H1 (cell line): ENCODE measurements at regions not wholly inside any gene's neighbourhood (a gene's known extent, or its start where the extent isn't known, plus 50 kb on each side); places are given as distances from the start of the nearest gene placed in this dataset.

ENCODE experiments used
- CTCF ChIA-PET: fragments of 300-600 bp; sonication (Branson Sonifier 250); formaldehyde crosslinking; loops from one replicate; lab custom pipeline; 2021; ENCODE audit not compliant: partially characterized antibody; lab: Charles Lee
- POLR2A ChIA-PET: fragments of 300-600 bp; sonication (Branson Sonifier 250); formaldehyde crosslinking; loops from one replicate; lab custom pipeline; 2021; ENCODE audit warnings: inconsistent platforms; ENCODE audit not compliant: partially characterized antibody; lab: Charles Lee
- DNase-seq, 2 experiments: peaks; one replicate each; pipeline versions ENCODE4 v3.0.0 to v3.0.0-alpha.2; 2010 to 2022; ENCODE audit warnings: low spot score in 2 of 2, low read depth in 1 of 2, mixed read lengths in 1 of 2
- FAIRE-seq: peaks from 2 replicates; lab custom pipeline; 2011; peaks lifted over from hg19 to GRCh38; lab: Jason Lieb, UNC
- H2AFZ ChIP-seq: 2 replicates; pipeline ENCODE4 v1.8.1; 2012; ENCODE audit warnings: low read length, inconsistent platforms
- H2AK5ac ChIP-seq: 2 replicates; pipeline ENCODE4 v1.6.1; 2013; ENCODE audit warnings: low read depth, low read length
- H2BK120ac ChIP-seq: replicated peaks from 2 replicates; pipeline ENCODE3; 2013; ENCODE audit warnings: low read depth, low read length, inconsistent platforms
- H2BK12ac ChIP-seq: 2 replicates; pipeline ENCODE4 v1.6.1; 2013; ENCODE audit warnings: low read depth, low read length
- H2BK15ac ChIP-seq: 2 replicates; pipeline ENCODE4 v1.6.1; 2013; ENCODE audit warnings: low read length
- H2BK20ac ChIP-seq: 2 replicates; pipeline ENCODE4 v1.6.1; 2013; ENCODE audit warnings: low read length
- H2BK5ac ChIP-seq: 2 replicates; pipeline ENCODE4 v1.6.1; 2013; ENCODE audit warnings: low read depth, low read length
- H3K14ac ChIP-seq: 2 replicates; pipeline ENCODE4 v1.6.1; 2013; ENCODE audit warnings: inconsistent platforms; ENCODE audit not compliant: insufficient read length
- H3K18ac ChIP-seq: 2 replicates; pipeline ENCODE4 v1.6.1; 2013; ENCODE audit warnings: low read length; ENCODE audit errors: extremely low read depth
- H3K23ac ChIP-seq: 2 replicates; pipeline ENCODE4 v1.6.1; 2013; ENCODE audit warnings: inconsistent platforms; ENCODE audit not compliant: insufficient read length
- H3K23me2 ChIP-seq: 2 replicates; pipeline ENCODE4 v1.6.1; 2013; ENCODE audit warnings: low read depth, low read length
- H3K27ac ChIP-seq: 2 replicates; pipeline ENCODE4 v1.6.1; 2011; ENCODE audit warnings: low read depth, low read length, inconsistent platforms
- H3K27me3 ChIP-seq, 4 experiments: replicated peaks in 1 of 4; 1 replicate in 1 of 4; 2 replicates in 3 of 4; pipeline versions ENCODE4 v1.6.1 to v1.8.1; 2011 to 2013; ENCODE audit warnings: low read length in 3 of 4, mild to moderate bottlenecking in 3 of 4, inconsistent platforms in 2 of 4, mixed read lengths in 2 of 4, moderate library complexity in 1 of 4; ENCODE audit not compliant: control insufficient read depth in 3 of 4, insufficient read depth in 3 of 4; ENCODE audit errors: extremely low read depth in 1 of 4
- H3K36me3 ChIP-seq, 4 experiments: 2 replicates each; pipeline versions ENCODE4 v1.6.1 to v1.8.1; 2011 to 2013; ENCODE audit warnings: mild to moderate bottlenecking in 4 of 4, low read length in 3 of 4, moderate library complexity in 2 of 4, control low read depth in 1 of 4, inconsistent platforms in 1 of 4; ENCODE audit not compliant: insufficient read depth in 4 of 4, control insufficient read depth in 2 of 4
- H3K4ac ChIP-seq: replicated peaks from 2 replicates; pipeline ENCODE3; 2013; ENCODE audit warnings: low read length, low read depth, mixed read lengths, inconsistent platforms; ENCODE audit not compliant: insufficient read length
- H3K4me1 ChIP-seq, 4 experiments: replicated peaks in 1 of 4; 1 replicate in 1 of 4; 2 replicates in 3 of 4; pipeline versions ENCODE4 v1.6.1 to v1.8.1; 2011 to 2013; ENCODE audit warnings: low read length in 3 of 4, inconsistent platforms in 2 of 4, mixed read lengths in 1 of 4; ENCODE audit not compliant: insufficient read depth in 4 of 4, control insufficient read depth in 3 of 4
- H3K4me2 ChIP-seq, 2 experiments: 2 replicates each; pipeline versions ENCODE4 v1.6.1 to v1.8.1; 2011 to 2013; ENCODE audit warnings: low read depth in 2 of 2, low read length in 2 of 2, control low read depth in 1 of 2, inconsistent platforms in 1 of 2, mild to moderate bottlenecking in 1 of 2; ENCODE audit not compliant: insufficient read depth in 1 of 2
- H3K4me3 ChIP-seq, 4 experiments: fragments of 200-600, 300-600 bp in 1 of 4; sonication (generic), shearing (Covaris generic), sonication (Bioruptor Twin) in 1 of 4; 2 replicates each; pipeline versions ENCODE4 v1.5.1 to v1.8.1; 2011 to 2016; ENCODE audit warnings: low read length in 4 of 4, low read depth in 3 of 4, control low read depth in 2 of 4, inconsistent platforms in 2 of 4, mild to moderate bottlenecking in 2 of 4, mixed read lengths in 1 of 4, moderate library complexity in 1 of 4; ENCODE audit not compliant: insufficient read depth in 2 of 4; ENCODE audit errors: extremely low read depth in 1 of 4
- H3K56ac ChIP-seq: replicated peaks from 2 replicates; pipeline ENCODE3; 2013; ENCODE audit warnings: low read depth, mild to moderate bottlenecking, mixed read lengths, low read length, inconsistent platforms; ENCODE audit not compliant: insufficient read length
- H3K79me1 ChIP-seq: 2 replicates; pipeline ENCODE4 v1.6.1; 2013; ENCODE audit warnings: low read depth, low read length, control low read depth
- H3K79me2 ChIP-seq, 2 experiments: 2 replicates each; pipeline versions ENCODE4 v1.6.1 to v1.8.1; 2012 to 2013; ENCODE audit warnings: low read length in 2 of 2, mild to moderate bottlenecking in 2 of 2, inconsistent platforms in 1 of 2; ENCODE audit not compliant: insufficient read depth in 2 of 2, control insufficient read depth in 1 of 2
- H3K9ac ChIP-seq, 4 experiments: replicated peaks in 1 of 4; 1 replicate in 1 of 4; 2 replicates in 3 of 4; pipeline versions ENCODE4 v1.6.1 to v1.8.1; 2011 to 2013; ENCODE audit warnings: low read depth in 3 of 4, low read length in 3 of 4, control low read depth in 2 of 4, mild to moderate bottlenecking in 2 of 4, moderate library complexity in 2 of 4, inconsistent platforms in 1 of 4; ENCODE audit errors: extremely low read depth in 1 of 4
- H3K9me3 ChIP-seq, 2 experiments: 2 replicates each; pipeline versions ENCODE4 v1.6.1 to v1.8.1; 2012 to 2013; ENCODE audit warnings: mild to moderate bottlenecking in 2 of 2, moderate library complexity in 2 of 2, control low read depth in 1 of 2, inconsistent platforms in 1 of 2, low read depth in 1 of 2, low read length in 1 of 2, mixed read lengths in 1 of 2; ENCODE audit not compliant: insufficient read depth in 2 of 2
- H4K20me1 ChIP-seq, 2 experiments: replicated peaks in 1 of 2; 2 replicates each; pipeline versions ENCODE3 to v1.8.1; 2011 to 2013; ENCODE audit warnings: inconsistent platforms in 2 of 2, low read length in 2 of 2, mild to moderate bottlenecking in 1 of 2; ENCODE audit not compliant: insufficient read depth in 2 of 2, control insufficient read depth in 1 of 2
- H4K5ac ChIP-seq: 2 replicates; pipeline ENCODE4 v1.6.1; 2013; ENCODE audit warnings: low read length, low read depth, mixed read lengths, inconsistent platforms; ENCODE audit not compliant: insufficient read length
- H4K8ac ChIP-seq: 2 replicates; pipeline ENCODE4 v1.8.0; 2013; ENCODE audit warnings: mild to moderate bottlenecking, moderate library complexity, low read length, inconsistent platforms; ENCODE audit not compliant: insufficient read depth; ENCODE audit errors: extremely low read depth
- H4K91ac ChIP-seq: replicated peaks from 2 replicates; pipeline ENCODE3; 2013; ENCODE audit warnings: low read length, mixed read lengths, inconsistent platforms; ENCODE audit not compliant: insufficient read length
- ATF2 ChIP-seq: IDR thresholded peaks from 2 replicates; pipeline ENCODE4 v1.6.1; 2012; ENCODE audit warnings: low read length, inconsistent platforms
- CHD1 ChIP-seq: IDR thresholded peaks from 2 replicates; pipeline ENCODE4 v1.6.1; 2012; ENCODE audit warnings: low read depth, low read length, improper control_type of control experiment
- E2F6 ChIP-seq: IDR thresholded peaks from 2 replicates; pipeline ENCODE4 v1.6.1; 2012; ENCODE audit warnings: inconsistent platforms
- EZH2 ChIP-seq: fragments of 200-600 bp; sonication (generic); IDR thresholded peaks from 2 replicates; pipeline ENCODE4 v1.7.1; 2012; ENCODE audit warnings: low read depth, mild to moderate bottlenecking, moderate library complexity, low read length, inconsistent platforms; ENCODE audit not compliant: severe bottlenecking
- JUN ChIP-seq: IDR thresholded peaks from 2 replicates; pipeline ENCODE4 v1.6.1; 2011; ENCODE audit warnings: low read depth, mild to moderate bottlenecking, improper control_type of control experiment, low read length
- JUND ChIP-seq: IDR thresholded peaks from 2 replicates; pipeline ENCODE4 v1.6.1; 2011; ENCODE audit warnings: mild to moderate bottlenecking, improper control_type of control experiment, low read length
- KDM4A ChIP-seq: IDR thresholded peaks from one replicate; pipeline ENCODE4 v1.7.1; 2012; ENCODE audit warnings: low read depth, mild to moderate bottlenecking, moderate library complexity, low read length, inconsistent platforms; ENCODE audit not compliant: severe bottlenecking
- NANOG ChIP-seq: IDR thresholded peaks from 2 replicates; pipeline ENCODE4 v1.6.1; 2011; ENCODE audit warnings: low read length, low read depth, mild to moderate bottlenecking, inconsistent platforms; ENCODE audit not compliant: insufficient read depth, poor library complexity, severe bottlenecking
- RFX5 ChIP-seq: IDR thresholded peaks from 2 replicates; pipeline ENCODE4 v1.6.1; 2011; ENCODE audit warnings: low read depth, low read length, improper control_type of control experiment, borderline replicate concordance
- RNF2 ChIP-seq: fragments of 200-900, 300-1000 bp; sonication (generic); IDR thresholded peaks from 2 replicates; pipeline ENCODE4 v1.7.1; 2016; ENCODE audit warnings: borderline replicate concordance, low read depth, mild to moderate bottlenecking, antibody characterized with exemption, low read length; ENCODE audit not compliant: poor library complexity, severe bottlenecking; ENCODE audit errors: missing control alignments
- SP1 ChIP-seq: IDR thresholded peaks from 2 replicates; pipeline ENCODE4 v1.6.1; 2011; ENCODE audit warnings: low read depth, low read length
- ZNF274 ChIP-seq: IDR thresholded peaks from 2 replicates; pipeline ENCODE4 v1.7.0; 2012; ENCODE audit warnings: low read length, borderline replicate concordance; ENCODE audit errors: extremely low read depth
- WGBS, 2 experiments: shearing (Covaris generic) in 1 of 2; methylation state at CpG; one replicate each; pipeline versions ENCODE4 v1.1.6 to v1.1.7; 2013 to 2015; ENCODE audit warnings: low lambda C conversion rate in 2 of 2, mixed read lengths in 2 of 2, inconsistent platforms in 1 of 2, low coverage in 1 of 2, missing lambda C conversion rate in 1 of 2; ENCODE audit not compliant: insufficient replicate concordance in 2 of 2, insufficient coverage in 1 of 2, insufficient read length in 1 of 2; ENCODE audit errors: extremely low coverage in 1 of 2, missing lambda C conversion rate in 1 of 2; 5-methylcytosine and 5-hydroxymethylcytosine counted together

GRCh38 chr13:50587115-50587514 lies 256.4 kb downstream of the DLEU7 start:
- Histone ChIP-seq H2BK120ac (no peak overlapping the region), H2AFZ (no peak overlapping the region), H3K9me3 (no peaks in the 10 kb centered on the region), H3K56ac (no peak overlapping the region), H3K9ac (no peak overlapping the region), H3K14ac (no peak overlapping the region), H3K4me3 (no peak overlapping the region), H3K18ac (no peak overlapping the region), H2BK5ac (no peak overlapping the region), H3K79me1 (no peaks in the 10 kb centered on the region), H2BK20ac (no peak overlapping the region), H3K27ac (no peak overlapping the region), H4K5ac (no peak overlapping the region), H4K20me1 (no peaks in the 10 kb centered on the region), H3K79me2 (no peaks in the 10 kb centered on the region), H2BK12ac (no peak overlapping the region), H3K36me3 (no peaks in the 10 kb centered on the region), H3K4me1 (peaks cover 0 to 5% (median 0%) of the 10 kb centered on the region in 4 experiments; a peak in 3 of 7 replicates), H3K23ac (no peak overlapping the region), H3K4ac (no peak overlapping the region), H2AK5ac (no peak overlapping the region), H4K8ac (no peak overlapping the region), H3K23me2 (no peaks in the 10 kb centered on the region), H2BK15ac (no peak overlapping the region), H4K91ac (no peak overlapping the region), H3K4me2 (no peak overlapping the region), H3K27me3 (no peaks in the 10 kb centered on the region; a peak in 1 of 7 replicates)
- 79% methylated on average over 4 of the region's 4 CpGs; no CpG with 5 or more reads in 1 of the 2 experiments for WGBS, 2 experiments
- ChIA-PET CTCF (no interaction called here), POLR2A (no interaction called here)
- DNase-seq (no peak), FAIRE-seq (no peak)
- TF ChIP-seq EZH2 (no peak), ZNF274 (no peak), E2F6 (no peak), RNF2 (no peak), JUND (no peak), KDM4A (no peak), NANOG (no peak), JUN (no peak), SP1 (no peak), CHD1 (no peak), RFX5 (no peak), ATF2 (no peak)
